ENCODE measurements at regions not wholly inside any gene's neighbourhood (a gene's known extent, or its start where the extent isn't known, plus 50 kb on each side); places are given as distances from the start of the nearest gene placed in this dataset.

DNA sequence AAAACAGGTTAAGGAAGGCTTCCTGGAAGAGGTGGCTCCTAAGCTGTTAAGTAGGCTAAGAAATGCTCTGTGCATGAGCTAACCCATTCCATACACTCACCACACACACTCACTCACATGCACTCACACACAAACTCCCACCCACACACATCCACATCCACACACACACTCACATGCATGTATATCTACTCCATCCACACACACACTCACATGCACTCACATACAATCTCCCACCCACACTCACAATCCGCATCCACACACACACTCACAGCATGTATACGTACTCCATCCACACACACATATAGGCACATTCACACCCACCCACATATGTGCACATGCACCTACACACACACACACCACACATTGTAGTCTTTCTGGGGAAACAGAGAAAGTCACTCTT, 89.3 kb upstream of the HNF1B start:
- H3K27me3 Mint-ChIP-seq: peaks cover 10% of the 10 kb centered on the region
- H3K27ac Mint-ChIP-seq: no peak overlapping the region
- peaks cover 17% of the 10 kb centered on the region for H3K4me1 Mint-ChIP-seq
- no peaks in the 10 kb centered on the region for H3K9me3 Mint-ChIP-seq
- no peak overlapping the region for H3K4me3 Mint-ChIP-seq
- no peaks in the 10 kb centered on the region for H3K36me3 Mint-ChIP-seq
- ATAC-seq: no peak

- no peaks in the 10 kb centered on the region for H3K9me3 Mint-ChIP-seq
- ATAC-seq: peak; percentile 69
- H3K27ac Mint-ChIP-seq: peak overlapping the region; percentile 79
- peak overlapping the region; percentile 58 for H3K4me3 Mint-ChIP-seq
- H3K4me1 Mint-ChIP-seq: peaks cover 25% of the 10 kb centered on the region
- no peaks in the 10 kb centered on the region for H3K36me3 Mint-ChIP-seq
- peaks cover 2% of the 10 kb centered on the region for H3K27me3 Mint-ChIP-seq
These were observed 88.5 kb upstream of the HNF1B start for GRCh38 chr17:37833237-37833859.

- no peaks in the 10 kb centered on the region for H3K36me3 Mint-ChIP-seq
- no peaks in the 10 kb centered on the region for H3K27me3 Mint-ChIP-seq
- no peak overlapping the region for H3K27ac Mint-ChIP-seq
- no peak overlapping the region for H3K4me3 Mint-ChIP-seq
- no peak for ATAC-seq
- H3K9me3 Mint-ChIP-seq: no peaks in the 10 kb centered on the region
- peaks cover 30% of the 10 kb centered on the region for H3K4me1 Mint-ChIP-seq
These were observed 87.1 kb upstream of the HNF1B start for GRCh38 chr17:37831986-37832385.

DNA sequence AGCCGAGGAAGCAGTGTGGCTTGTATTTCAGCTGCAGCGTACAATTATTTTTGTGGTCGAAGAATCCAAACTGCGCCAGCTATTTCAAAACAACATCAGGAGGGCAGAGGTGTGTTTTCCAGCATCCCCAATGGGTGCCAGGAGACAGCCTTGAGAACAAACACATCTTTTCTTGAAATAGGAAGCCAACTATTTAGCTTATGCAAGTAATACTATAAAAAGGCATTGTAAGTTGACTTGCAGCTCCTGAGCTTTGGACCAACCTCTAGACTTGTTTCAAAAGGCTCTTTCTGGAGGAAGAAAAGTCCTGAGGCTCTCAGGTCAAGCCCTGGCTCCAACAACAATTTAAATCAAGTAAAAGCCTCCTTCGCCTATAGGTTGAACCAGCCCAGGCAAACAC, 86.6 kb upstream of the HNF1B start:
- H3K36me3 Mint-ChIP-seq: no peaks in the 10 kb centered on the region
- no peak overlapping the region for H3K4me3 Mint-ChIP-seq
- no peaks in the 10 kb centered on the region for H3K9me3 Mint-ChIP-seq
- H3K27ac Mint-ChIP-seq: no peak overlapping the region
- H3K27me3 Mint-ChIP-seq: no peaks in the 10 kb centered on the region
- H3K4me1 Mint-ChIP-seq: peaks cover 35% of the 10 kb centered on the region
- ATAC-seq: no peak

GRCh38 chr17:37830151-37830993, 85.5 kb upstream of the HNF1B start:
- Mint-ChIP-seq H3K36me3 (no peaks in the 10 kb centered on the region), H3K9me3 (no peaks in the 10 kb centered on the region), H3K27me3 (no peaks in the 10 kb centered on the region), H3K27ac (peak overlapping the region; percentile 28), H3K4me1 (peaks cover 45% of the 10 kb centered on the region), H3K4me3 (no peak overlapping the region)
- ATAC-seq: peak; percentile 67

DNA sequence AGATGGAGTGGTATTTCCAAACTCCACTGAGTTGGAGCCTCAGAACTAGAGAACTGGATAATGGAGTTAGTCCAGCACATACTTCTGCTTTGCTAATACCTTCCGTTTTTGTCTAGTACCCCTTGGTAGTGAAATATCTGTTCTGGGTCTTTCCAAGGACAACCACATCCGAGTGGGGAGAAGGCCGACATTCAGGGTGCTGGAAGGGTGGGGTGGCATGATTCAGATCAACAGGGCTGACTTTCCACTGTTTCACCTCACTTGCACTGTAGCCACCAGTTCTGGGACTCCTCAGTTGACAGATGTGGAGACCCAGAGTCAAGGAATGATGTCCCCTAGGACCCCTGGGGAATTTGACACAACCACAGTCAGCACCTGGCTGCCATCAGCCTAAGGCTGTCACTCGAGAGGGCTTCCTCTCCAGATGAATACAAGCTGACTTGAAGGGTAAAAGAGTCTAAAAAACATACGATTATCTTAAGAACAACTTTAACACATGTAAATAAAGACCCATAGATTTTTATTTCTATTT, 84.8 kb upstream of the HNF1B start:
- Mint-ChIP-seq H3K4me1 (peaks cover 50% of the 10 kb centered on the region), H3K4me3 (no peak overlapping the region), H3K36me3 (no peaks in the 10 kb centered on the region), H3K27ac (peak overlapping the region; percentile 28), H3K27me3 (no peaks in the 10 kb centered on the region), H3K9me3 (no peaks in the 10 kb centered on the region)
- ATAC-seq: peak; percentile 80

- H3K4me1 Mint-ChIP-seq: peaks cover 57% of the 10 kb centered on the region
- no peak overlapping the region for H3K4me3 Mint-ChIP-seq
- no peaks in the 10 kb centered on the region for H3K9me3 Mint-ChIP-seq
- peak overlapping the region; percentile 28 for H3K27ac Mint-ChIP-seq
- H3K36me3 Mint-ChIP-seq: no peaks in the 10 kb centered on the region
- ATAC-seq: no peak
- no peaks in the 10 kb centered on the region for H3K27me3 Mint-ChIP-seq
These were observed 83.8 kb upstream of the HNF1B start for GRCh38 chr17:37828651-37829124.

DNA sequence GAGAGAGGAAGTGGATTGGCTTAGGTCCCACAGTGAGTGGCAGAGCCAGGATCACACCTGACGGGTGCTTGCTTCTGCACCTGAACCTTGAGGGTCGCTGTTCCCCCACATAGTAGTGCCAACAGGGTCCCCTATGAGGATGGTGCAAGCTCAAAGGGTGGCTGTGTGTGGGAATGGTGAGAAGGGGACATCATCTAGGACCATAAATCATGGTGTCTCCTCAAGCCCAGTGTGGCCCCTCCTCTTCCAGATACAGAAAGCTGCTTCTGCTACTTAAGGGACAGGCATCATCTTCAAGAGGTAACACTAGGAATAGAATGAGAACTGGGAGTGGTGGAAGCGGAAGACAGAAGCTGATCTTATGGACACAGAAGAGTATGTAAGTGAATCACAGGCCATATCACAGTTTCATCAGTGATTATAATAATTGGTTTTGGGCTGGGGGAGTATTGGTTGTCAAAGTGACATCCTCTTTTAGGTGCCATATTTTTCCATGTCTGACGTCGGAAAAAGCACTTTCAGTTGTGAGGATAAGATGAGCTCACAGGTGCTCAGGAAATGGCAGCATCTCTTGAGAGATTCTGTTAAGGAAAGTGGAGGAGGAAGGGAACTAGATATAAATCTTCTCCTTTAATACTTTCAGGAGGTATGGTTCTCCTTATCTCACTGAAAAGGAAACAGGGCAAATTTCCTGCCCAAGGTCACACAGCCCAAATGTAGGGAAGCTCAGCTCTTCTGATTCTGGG, 83.2 kb upstream of the HNF1B start:
- Mint-ChIP-seq H3K36me3 (no peaks in the 10 kb centered on the region), H3K9me3 (no peaks in the 10 kb centered on the region), H3K4me1 (peaks cover 51% of the 10 kb centered on the region), H3K27ac (peak overlapping the region; percentile 28), H3K4me3 (no peak overlapping the region), H3K27me3 (no peaks in the 10 kb centered on the region)
- ATAC-seq: no peak

DNA sequence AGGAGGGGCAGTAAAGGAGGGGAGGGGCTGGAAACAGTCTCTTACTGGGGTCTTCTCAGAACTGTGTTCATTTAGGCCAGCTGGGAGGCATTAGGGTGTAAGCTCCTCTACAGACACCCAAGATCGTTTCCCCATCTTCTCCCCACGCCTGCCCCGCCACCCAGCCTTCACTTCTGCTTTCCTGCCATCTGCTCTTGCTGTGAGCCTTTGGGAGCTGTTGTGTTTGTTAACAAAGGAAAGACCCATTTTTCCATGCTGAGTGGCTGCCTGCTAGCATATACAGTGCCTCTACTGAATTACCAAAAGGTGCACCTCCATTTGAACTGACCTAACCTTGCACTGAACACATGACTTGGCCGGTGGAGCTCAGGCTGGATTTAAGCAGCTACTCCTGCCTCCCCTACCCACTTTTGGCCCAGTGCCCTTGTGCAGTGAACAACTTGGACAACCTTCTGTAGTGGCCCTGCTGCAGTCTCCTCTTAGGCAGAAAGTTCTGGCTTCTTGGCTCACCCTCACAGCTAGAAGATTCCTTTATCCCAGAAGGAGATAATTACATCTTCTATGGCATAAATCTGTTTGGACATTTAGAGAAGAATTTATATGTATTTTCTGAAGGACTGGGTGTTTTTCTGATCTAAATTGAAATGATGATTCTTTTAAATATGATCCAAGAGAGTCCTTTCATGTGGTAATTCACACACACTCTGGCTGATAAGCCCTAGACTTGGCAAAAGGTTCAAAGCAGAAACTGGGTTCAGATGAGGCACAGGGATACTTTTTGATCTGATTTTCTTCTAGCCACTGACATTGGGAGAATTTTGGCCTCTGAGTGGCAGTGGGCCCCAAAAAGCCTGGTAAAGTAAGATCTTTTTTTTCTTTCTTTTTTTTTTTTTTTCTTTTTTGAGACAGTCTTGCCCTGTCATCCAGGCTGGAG, 81.9 kb upstream of the HNF1B start:
- peaks cover 46% of the 10 kb centered on the region for H3K4me1 Mint-ChIP-seq
- H3K27ac Mint-ChIP-seq: no peak overlapping the region
- H3K27me3 Mint-ChIP-seq: no peaks in the 10 kb centered on the region
- H3K9me3 Mint-ChIP-seq: no peaks in the 10 kb centered on the region
- H3K36me3 Mint-ChIP-seq: no peaks in the 10 kb centered on the region
- no peak overlapping the region for H3K4me3 Mint-ChIP-seq
- peak; percentile 71 for ATAC-seq

- no peak overlapping the region for H3K27ac Mint-ChIP-seq
- H3K4me3 Mint-ChIP-seq: no peak overlapping the region
- peaks cover 49% of the 10 kb centered on the region for H3K4me1 Mint-ChIP-seq
- ATAC-seq: no peak
- no peaks in the 10 kb centered on the region for H3K36me3 Mint-ChIP-seq
- no peaks in the 10 kb centered on the region for H3K27me3 Mint-ChIP-seq
- no peaks in the 10 kb centered on the region for H3K9me3 Mint-ChIP-seq
These were observed 81.0 kb upstream of the HNF1B start for GRCh38 chr17:37825851-37826250.

- Mint-ChIP-seq H3K27me3 (no peaks in the 10 kb centered on the region), H3K4me1 (peaks cover 53% of the 10 kb centered on the region), H3K27ac (no peak overlapping the region), H3K36me3 (no peaks in the 10 kb centered on the region), H3K9me3 (no peaks in the 10 kb centered on the region), H3K4me3 (no peak overlapping the region)
- no peak for ATAC-seq
These were observed 80.0 kb upstream of the HNF1B start for GRCh38 chr17:37824534-37825485.

GRCh38 chr17:37823996-37824395, 79.1 kb upstream of the HNF1B start:
- Mint-ChIP-seq H3K36me3 (no peaks in the 10 kb centered on the region), H3K4me3 (no peak overlapping the region), H3K9me3 (no peaks in the 10 kb centered on the region), H3K4me1 (peaks cover 51% of the 10 kb centered on the region), H3K27me3 (no peaks in the 10 kb centered on the region), H3K27ac (no peak overlapping the region)
- no peak for ATAC-seq

- Mint-ChIP-seq H3K9me3 (no peaks in the 10 kb centered on the region), H3K27ac (peak overlapping the region; percentile 60), H3K36me3 (no peaks in the 10 kb centered on the region), H3K4me1 (peaks cover 31% of the 10 kb centered on the region), H3K4me3 (no peak overlapping the region), H3K27me3 (no peaks in the 10 kb centered on the region)
- ATAC-seq: no peak
These were observed 76.3 kb upstream of the HNF1B start for GRCh38 chr17:37820995-37821713.
